Subcutaneous abdominal adipose tissue (tissue), 5 donors: ENCODE measurements at regions not wholly inside any gene's neighbourhood (a gene's known extent, or its start where the extent isn't known, plus 50 kb on each side); places are given as distances from the start of the nearest gene placed in this dataset.

Experiments used
- H3K27ac ChIP-seq: one replicate; pipeline ENCODE4 v1.7.0; 2013; ENCODE audit warnings: low read depth, mild to moderate bottlenecking, inconsistent platforms, low read length, moderate library complexity
- H3K27me3 ChIP-seq, 5 donors: one replicate each; pipeline ENCODE4 v1.7.0; 2013; ENCODE audit warnings: low read length in 5 of 5, inconsistent platforms in 1 of 5; ENCODE audit not compliant: control insufficient read depth in 5 of 5, insufficient read depth in 4 of 5
- H3K36me3 ChIP-seq, 5 donors: one replicate each; pipeline ENCODE4 v1.7.0; 2013; ENCODE audit warnings: low read length in 5 of 5; ENCODE audit not compliant: control insufficient read depth in 5 of 5, insufficient read depth in 5 of 5
- H3K4me1 ChIP-seq, 5 donors: one replicate each; pipeline ENCODE4 v1.7.0; 2013; ENCODE audit warnings: low read length in 5 of 5, mild to moderate bottlenecking in 3 of 5, moderate library complexity in 1 of 5; ENCODE audit not compliant: control insufficient read depth in 5 of 5, insufficient read depth in 5 of 5
- H3K4me3 ChIP-seq, 5 donors: one replicate each; pipeline ENCODE4 v1.7.0; 2013; ENCODE audit warnings: low read length in 5 of 5, low read depth in 1 of 5
- H3K9ac ChIP-seq, 5 donors: one replicate each; pipeline ENCODE4 v1.7.0; 2013; ENCODE audit warnings: low read length in 5 of 5, mild to moderate bottlenecking in 4 of 5, moderate library complexity in 3 of 5
- H3K9me3 ChIP-seq, 5 donors: one replicate each; pipeline ENCODE4 v1.7.0; 2013; ENCODE audit warnings: low read length in 5 of 5; ENCODE audit not compliant: control insufficient read depth in 5 of 5
- donor health status: healthy.
- donor health status: healthy.
- donor health status: healthy.
- donor health status: healthy.
- donor health status: healthy.

DNA sequence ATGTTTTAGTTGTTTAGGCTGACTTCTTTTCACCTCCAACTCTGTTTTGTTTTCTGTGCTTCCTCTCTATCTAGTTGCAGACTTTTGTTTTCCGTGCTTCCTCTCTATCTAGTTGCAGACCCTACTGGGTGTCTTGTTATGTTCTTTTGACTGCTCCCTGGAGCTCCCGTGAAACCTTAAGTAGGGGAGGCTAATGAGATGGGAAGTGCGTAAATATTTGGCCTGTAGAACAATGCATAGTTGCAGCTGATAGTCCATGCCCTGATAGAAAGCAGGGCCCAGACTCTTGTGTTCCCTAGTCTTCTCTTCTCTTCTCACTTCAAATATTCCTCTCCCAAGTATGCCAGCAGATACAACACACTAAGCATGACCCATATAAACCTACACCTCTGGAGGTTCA lies 757.0 kb downstream of the BRINP1 start:
- no peak overlapping the region for H3K4me3 ChIP-seq
- no peaks in the 10 kb centered on the region for H3K36me3 ChIP-seq
- no peak overlapping the region for H3K9ac ChIP-seq
- H3K27ac ChIP-seq, result no peak overlapping the region
- H3K9me3 ChIP-seq, result no peaks in the 10 kb centered on the region
- no peaks in the 10 kb centered on the region for H3K4me1 ChIP-seq
- no peaks in the 10 kb centered on the region for H3K27me3 ChIP-seq

DNA sequence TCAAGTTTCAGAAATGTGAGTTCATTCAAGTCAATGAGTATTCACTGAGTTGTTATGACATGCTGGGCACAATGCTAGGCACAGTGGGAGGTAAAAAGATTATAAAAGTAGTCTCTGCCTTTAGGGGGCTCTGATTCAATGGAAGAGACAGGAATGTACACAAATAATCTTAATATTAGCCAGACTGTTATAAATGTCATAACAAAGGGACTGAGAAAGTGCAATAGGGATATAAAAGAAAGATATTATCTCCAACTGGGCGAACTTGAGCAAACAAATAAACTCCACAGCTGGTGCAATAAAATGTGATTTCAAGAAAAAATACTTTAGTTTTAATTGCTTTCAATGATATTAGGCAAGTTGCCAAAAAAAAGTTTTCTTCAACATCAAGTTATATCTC lies 755.2 kb downstream of the BRINP1 start:
- Histone ChIP-seq H3K27me3 (no peaks in the 10 kb centered on the region), H3K27ac (no peak overlapping the region), H3K36me3 (no peaks in the 10 kb centered on the region), H3K4me3 (no peak overlapping the region), H3K4me1 (no peaks in the 10 kb centered on the region), H3K9ac (no peak overlapping the region), H3K9me3 (no peaks in the 10 kb centered on the region)

DNA sequence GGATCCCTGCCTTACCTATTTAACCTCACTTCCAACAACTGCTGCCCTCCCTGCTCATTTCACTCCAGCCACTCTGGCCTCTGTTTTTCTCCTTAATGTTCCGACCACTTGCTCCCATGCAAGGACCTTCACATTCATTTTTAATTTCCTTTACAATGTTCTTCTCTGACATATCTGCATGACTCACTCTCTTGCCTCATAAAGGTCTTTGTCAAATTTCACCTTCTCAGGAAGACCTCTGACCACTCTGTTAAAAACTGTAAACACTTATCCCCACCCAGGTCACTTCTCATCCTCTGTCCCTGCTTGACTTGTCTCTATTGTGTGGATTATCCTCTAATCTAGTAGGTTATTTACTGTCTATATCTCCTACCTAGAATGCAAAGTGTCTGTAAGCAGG lies 751.2 kb downstream of the BRINP1 start:
- H3K9ac ChIP-seq, result no peak overlapping the region
- no peaks in the 10 kb centered on the region for H3K27me3 ChIP-seq
- no peaks in the 10 kb centered on the region for H3K36me3 ChIP-seq
- no peaks in the 10 kb centered on the region for H3K4me1 ChIP-seq
- H3K9me3 ChIP-seq, result peaks cover 0 to 2% (median 0%) of the 10 kb centered on the region in 5 donors
- H3K4me3 ChIP-seq, result no peak overlapping the region
- no peak overlapping the region for H3K27ac ChIP-seq

DNA sequence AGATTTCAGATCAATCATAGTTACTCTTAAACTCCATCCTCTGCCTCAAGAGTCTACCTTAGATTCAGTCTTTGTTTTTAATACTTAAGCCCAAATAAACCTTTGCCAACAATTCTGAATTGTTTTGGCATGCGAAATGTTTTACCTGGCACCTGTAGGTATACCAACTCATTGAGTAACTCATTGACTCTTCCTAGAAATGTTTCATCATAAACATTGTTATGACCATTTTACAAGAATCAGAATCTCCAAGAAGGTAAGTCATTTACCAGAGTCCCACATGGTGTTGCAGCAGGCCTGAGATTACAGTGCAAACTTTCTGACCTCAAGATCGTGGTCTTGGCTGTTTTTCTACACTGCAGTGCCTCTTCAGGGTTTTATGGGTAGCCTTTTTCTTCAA lies 750.4 kb downstream of the BRINP1 start:
- H3K27ac ChIP-seq, result no peak overlapping the region
- no peak overlapping the region for H3K4me3 ChIP-seq
- H3K9me3 ChIP-seq, result peaks cover 0 to 2% (median 0%) of the 10 kb centered on the region in 5 donors
- H3K9ac ChIP-seq, result no peak overlapping the region
- H3K4me1 ChIP-seq, result no peaks in the 10 kb centered on the region
- no peaks in the 10 kb centered on the region for H3K36me3 ChIP-seq
- H3K27me3 ChIP-seq, result no peaks in the 10 kb centered on the region

DNA sequence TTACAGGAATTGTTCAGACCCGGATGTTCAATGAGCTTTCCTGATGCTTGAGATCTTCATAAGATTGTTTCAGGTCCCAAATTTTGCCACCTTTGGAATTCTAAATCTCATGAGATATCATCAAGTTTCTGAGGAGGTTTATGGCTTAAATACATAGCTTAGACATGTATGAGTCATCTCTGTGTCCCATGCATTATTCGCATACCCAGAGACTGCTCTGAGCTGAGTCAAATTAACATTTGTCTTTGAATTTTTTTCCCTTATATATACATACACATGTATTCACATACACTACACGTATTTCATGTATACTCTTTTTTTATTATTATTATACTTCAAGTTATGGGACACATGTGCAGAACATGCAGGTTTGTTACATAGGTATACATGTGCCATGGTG lies 744.6 kb downstream of the BRINP1 start:
- Histone ChIP-seq H3K36me3 (no peaks in the 10 kb centered on the region), H3K27me3 (no peaks in the 10 kb centered on the region), H3K9me3 (peaks cover 0 to under 1% (median 0%) of the 10 kb centered on the region in 5 donors), H3K4me3 (no peak overlapping the region), H3K4me1 (no peaks in the 10 kb centered on the region), H3K9ac (no peak overlapping the region), H3K27ac (no peak overlapping the region)

DNA sequence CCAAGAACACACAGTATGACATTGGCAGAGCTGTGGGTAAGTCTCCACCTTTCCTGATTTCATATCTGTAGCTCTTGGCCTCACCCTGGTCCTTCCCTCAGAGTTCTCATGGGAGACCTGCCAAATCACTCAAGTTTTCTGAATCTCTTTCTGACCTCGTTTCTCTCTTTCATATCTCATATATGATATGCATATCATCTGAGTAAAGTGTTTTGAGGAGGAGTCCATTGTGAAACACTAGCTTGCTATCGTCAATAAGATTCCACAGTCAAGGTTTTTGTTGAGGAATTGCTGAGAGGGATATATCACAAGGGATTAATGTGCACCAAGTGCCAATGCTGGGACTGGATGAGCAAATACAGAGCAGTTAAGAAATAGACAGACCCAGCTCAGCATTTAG lies 739.2 kb downstream of the BRINP1 start:
- H3K4me3 ChIP-seq, result no peak overlapping the region
- H3K27me3 ChIP-seq, result no peaks in the 10 kb centered on the region
- no peaks in the 10 kb centered on the region for H3K36me3 ChIP-seq
- peaks cover 0 to 10% (median 0%) of the 10 kb centered on the region in 5 donors for H3K9me3 ChIP-seq
- H3K9ac ChIP-seq, result no peak overlapping the region
- H3K27ac ChIP-seq, result no peak overlapping the region
- no peaks in the 10 kb centered on the region for H3K4me1 ChIP-seq

DNA sequence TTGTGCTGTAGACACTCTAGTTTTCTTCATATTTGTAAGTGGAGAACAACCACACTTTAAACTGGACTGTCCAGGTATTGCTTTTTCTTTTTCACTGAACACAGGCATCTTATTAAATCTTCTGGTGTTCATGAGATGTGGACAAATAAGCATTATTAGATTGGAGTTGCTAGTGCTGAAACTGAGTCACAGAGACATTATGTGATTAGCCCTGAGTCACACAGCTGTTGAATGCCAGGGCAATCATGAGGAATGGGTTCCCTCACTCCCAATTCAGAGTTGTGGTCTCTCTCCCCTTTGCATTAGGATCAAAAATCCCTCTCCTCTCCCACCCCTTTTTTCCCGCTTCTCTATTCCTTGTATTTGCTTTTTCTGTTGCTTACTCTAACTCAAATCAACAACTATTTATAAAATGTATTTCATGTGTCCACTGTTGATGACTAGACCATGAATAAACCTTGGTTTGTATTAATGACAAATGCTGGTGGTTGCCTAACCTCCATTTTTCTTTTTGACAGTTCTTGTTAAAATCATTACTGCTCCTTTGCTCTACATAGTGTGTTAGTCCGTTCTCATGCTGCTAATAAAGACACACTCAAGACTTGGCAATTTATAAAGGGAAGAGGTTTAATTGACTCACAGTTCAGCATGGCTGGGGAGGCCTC lies 738.2 kb downstream of the BRINP1 start:
- H3K36me3 ChIP-seq, result no peaks in the 10 kb centered on the region

DNA sequence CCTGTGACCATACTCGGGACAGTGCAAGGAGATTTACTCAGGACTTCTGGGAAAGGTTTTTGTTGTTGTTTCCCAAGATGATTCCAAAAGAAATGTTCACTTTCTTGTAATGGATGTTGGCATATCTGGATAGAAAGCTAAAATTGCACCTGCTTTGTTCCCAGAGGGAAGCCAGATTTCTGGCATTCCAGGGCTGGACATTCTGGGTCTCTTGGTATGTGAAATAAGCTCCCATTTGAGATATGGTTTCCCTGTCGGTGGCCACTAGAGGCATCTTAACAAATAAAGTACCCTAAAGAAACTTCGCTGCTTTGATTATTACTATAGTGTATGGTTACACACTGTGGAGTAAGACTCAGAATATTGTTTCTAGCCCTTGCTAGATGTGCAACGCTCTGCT lies 737.3 kb downstream of the BRINP1 start:
- H3K36me3 ChIP-seq, result no peaks in the 10 kb centered on the region
- H3K27me3 ChIP-seq, result no peaks in the 10 kb centered on the region
- H3K27ac ChIP-seq, result no peak overlapping the region
- no peak overlapping the region for H3K9ac ChIP-seq
- H3K4me1 ChIP-seq, result no peaks in the 10 kb centered on the region
- peaks cover 0 to 10% (median 0%) of the 10 kb centered on the region in 5 donors for H3K9me3 ChIP-seq
- H3K4me3 ChIP-seq, result no peak overlapping the region

More for the DNA sequence above, 738.2 kb downstream of the BRINP1 start:
- H3K9me3 ChIP-seq, result peaks cover 0 to 10% (median 0%) of the 10 kb centered on the region in 5 donors
- H3K9ac ChIP-seq, result no peak overlapping the region
- H3K4me1 ChIP-seq, result no peaks in the 10 kb centered on the region
- no peaks in the 10 kb centered on the region for H3K27me3 ChIP-seq
- H3K27ac ChIP-seq, result no peak overlapping the region
- no peak overlapping the region for H3K4me3 ChIP-seq

DNA sequence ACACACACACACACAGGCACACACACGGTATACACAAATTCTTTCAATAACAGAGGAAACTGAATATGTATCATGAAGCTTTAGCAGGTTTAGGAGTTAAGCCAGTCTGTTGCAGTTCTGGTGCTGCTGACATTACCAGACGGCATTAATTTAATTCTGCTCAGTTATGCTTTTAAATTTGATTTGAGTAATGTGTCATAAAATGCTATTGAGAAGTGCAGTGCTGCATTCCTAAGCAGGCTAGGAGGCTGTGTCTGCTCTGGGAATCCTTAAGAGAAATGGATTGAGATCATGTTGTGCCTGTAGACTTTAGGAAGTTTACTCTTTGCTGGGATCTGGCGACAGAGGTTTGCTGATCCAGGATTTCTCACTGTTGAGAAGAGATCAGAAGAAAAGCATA lies 733.8 kb downstream of the BRINP1 start:
- Histone ChIP-seq H3K36me3 (no peaks in the 10 kb centered on the region), H3K4me3 (no peak overlapping the region), H3K4me1 (no peaks in the 10 kb centered on the region), H3K9me3 (peaks cover 0 to 17% (median 10%) of the 10 kb centered on the region in 5 donors), H3K27me3 (no peaks in the 10 kb centered on the region), H3K27ac (no peak overlapping the region), H3K9ac (no peak overlapping the region)

DNA sequence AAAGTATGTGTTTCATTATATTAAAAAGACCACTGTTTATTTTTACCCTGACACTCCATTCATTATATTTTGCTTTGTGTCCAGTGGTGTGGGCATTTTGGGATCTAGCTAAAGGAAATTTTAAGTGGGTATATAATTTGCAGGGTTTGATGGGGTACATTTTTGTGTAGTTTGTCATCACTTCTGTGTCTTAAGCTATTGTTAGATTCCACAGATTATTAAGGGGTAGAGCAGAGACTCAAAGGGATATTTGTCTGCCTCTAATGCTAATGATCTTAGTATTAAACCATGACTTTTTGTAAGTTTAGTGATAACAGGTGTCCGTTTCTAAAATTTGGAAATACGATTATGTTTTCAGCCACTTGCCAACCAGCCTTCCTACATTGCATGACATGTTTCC lies 731.6 kb downstream of the BRINP1 start:
- H3K9me3 ChIP-seq, result peaks cover 0 to 17% (median 10%) of the 10 kb centered on the region in 5 donors
- no peaks in the 10 kb centered on the region for H3K36me3 ChIP-seq
- no peak overlapping the region for H3K4me3 ChIP-seq
- H3K4me1 ChIP-seq, result no peaks in the 10 kb centered on the region
- no peaks in the 10 kb centered on the region for H3K27me3 ChIP-seq
- no peak overlapping the region for H3K27ac ChIP-seq
- H3K9ac ChIP-seq, result no peak overlapping the region
